ENCODE measurements at regions not wholly inside any gene's neighbourhood (a gene's known extent, or its start where the extent isn't known, plus 50 kb on each side); places are given as distances from the start of the nearest gene placed in this dataset.

DNA sequence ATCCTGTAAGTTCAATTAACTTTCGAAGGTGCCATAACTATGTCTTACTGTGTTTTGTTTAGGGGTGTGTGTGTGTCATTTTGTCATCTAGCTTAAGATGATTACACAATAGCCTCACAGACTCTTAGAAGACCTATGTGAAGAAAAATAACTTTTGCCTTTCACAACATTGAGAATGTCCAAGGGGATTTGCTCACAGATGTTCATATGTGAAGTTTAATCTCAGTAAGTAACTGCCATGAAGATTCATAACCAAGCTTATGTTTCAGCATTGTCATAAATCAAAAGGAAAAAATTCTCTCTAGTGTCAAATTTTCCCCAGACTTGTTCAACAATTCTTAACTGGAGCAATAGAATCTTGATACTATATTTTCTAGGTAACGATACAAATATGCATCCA lies 226.1 kb upstream of the PRKD1 start:
- no peak for DNase-seq
- intact Hi-C loops (cut with micrococcal nuclease), result no loop called here
- Mint-ChIP-seq H3K4me1 (no peaks in the 10 kb centered on the region), H3K27me3 (no peaks in the 10 kb centered on the region), H3K4me3 (no peak overlapping the region), H3K36me3 (ENCODE audit: low read depth) (no peaks in the 10 kb centered on the region), H3K27ac (no peak overlapping the region), H3K9me3 (no peaks in the 10 kb centered on the region)

- Mint-ChIP-seq H3K27ac (no peak overlapping the region), H3K9me3 (no peaks in the 10 kb centered on the region), H3K27me3 (no peaks in the 10 kb centered on the region), H3K36me3 (ENCODE audit: low read depth) (no peaks in the 10 kb centered on the region), H3K4me1 (no peaks in the 10 kb centered on the region), H3K4me3 (no peak overlapping the region)
- intact Hi-C loops (cut with micrococcal nuclease), result no loop called here
- no peak for DNase-seq
These were observed 228.9 kb upstream of the PRKD1 start for GRCh38 chr14:30156571-30156970.

DNA sequence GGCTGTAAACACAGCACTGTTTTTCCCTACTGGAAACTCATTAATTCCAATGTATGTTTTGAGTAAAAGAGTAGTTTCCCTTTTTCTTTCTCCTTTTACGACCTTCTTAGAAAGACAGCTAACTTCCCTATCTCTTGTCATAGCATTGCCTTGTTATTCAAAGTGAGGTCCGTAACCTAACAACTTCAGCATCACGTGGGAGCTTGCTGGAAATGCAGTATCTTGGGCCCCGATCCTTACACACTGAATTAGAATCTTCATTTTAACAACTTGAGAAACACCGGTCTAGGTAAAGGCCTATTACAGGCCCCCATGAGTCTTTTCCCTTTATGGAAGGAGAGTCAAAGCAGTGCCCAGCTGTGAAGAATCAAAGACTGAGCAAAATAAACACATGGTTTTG lies 230.7 kb upstream of the PRKD1 start:
- no peak for DNase-seq
- Mint-ChIP-seq H3K9me3 (no peaks in the 10 kb centered on the region), H3K27ac (no peak overlapping the region), H3K27me3 (no peaks in the 10 kb centered on the region), H3K36me3 (ENCODE audit: low read depth) (no peaks in the 10 kb centered on the region), H3K4me3 (no peak overlapping the region), H3K4me1 (no peaks in the 10 kb centered on the region)
- intact Hi-C loops (cut with micrococcal nuclease), result no loop called here

GRCh38 chr14:30159374-30159773 lies 231.7 kb upstream of the PRKD1 start:
- Mint-ChIP-seq H3K27me3 (no peaks in the 10 kb centered on the region), H3K9me3 (no peaks in the 10 kb centered on the region), H3K36me3 (ENCODE audit: low read depth) (no peaks in the 10 kb centered on the region), H3K27ac (no peak overlapping the region), H3K4me3 (no peak overlapping the region), H3K4me1 (no peaks in the 10 kb centered on the region)
- intact Hi-C loops (cut with micrococcal nuclease), result no loop called here
- no peak for DNase-seq

GRCh38 chr14:30160608-30161007 lies 233.0 kb upstream of the PRKD1 start:
- no peaks in the 10 kb centered on the region for H3K9me3 Mint-ChIP-seq
- H3K4me3 Mint-ChIP-seq, result no peak overlapping the region
- H3K27me3 Mint-ChIP-seq, result no peaks in the 10 kb centered on the region
- no peak for DNase-seq
- no peaks in the 10 kb centered on the region for H3K4me1 Mint-ChIP-seq
- H3K27ac Mint-ChIP-seq, result no peak overlapping the region
- intact Hi-C loops (cut with micrococcal nuclease), result no loop called here
- H3K36me3 Mint-ChIP-seq (ENCODE audit: low read depth), result no peaks in the 10 kb centered on the region

DNA sequence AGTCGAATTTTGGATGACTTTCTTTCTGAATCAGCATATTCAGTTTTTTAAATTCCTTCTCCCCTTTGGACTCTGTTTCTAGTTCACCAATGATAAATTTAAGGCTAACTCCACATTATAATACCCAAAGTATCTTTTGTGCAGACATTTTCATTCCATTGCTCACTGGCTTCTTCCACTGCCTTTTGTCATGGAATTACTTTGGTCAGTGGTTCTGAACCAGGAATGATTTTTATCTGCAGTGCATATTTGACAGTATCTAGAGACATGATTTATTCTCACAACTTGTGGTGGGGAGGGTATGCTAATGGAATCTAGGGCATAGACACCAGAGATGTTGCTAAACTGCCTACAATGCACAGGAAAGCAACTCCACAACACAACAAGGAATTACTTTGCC lies 234.4 kb upstream of the PRKD1 start:
- Mint-ChIP-seq H3K27ac (no peak overlapping the region), H3K4me3 (no peak overlapping the region), H3K9me3 (peaks cover 5% of the 10 kb centered on the region), H3K4me1 (no peaks in the 10 kb centered on the region), H3K27me3 (no peaks in the 10 kb centered on the region), H3K36me3 (ENCODE audit: low read depth) (no peaks in the 10 kb centered on the region)
- no peak for DNase-seq
- intact Hi-C loops (cut with micrococcal nuclease), result no loop called here

DNA sequence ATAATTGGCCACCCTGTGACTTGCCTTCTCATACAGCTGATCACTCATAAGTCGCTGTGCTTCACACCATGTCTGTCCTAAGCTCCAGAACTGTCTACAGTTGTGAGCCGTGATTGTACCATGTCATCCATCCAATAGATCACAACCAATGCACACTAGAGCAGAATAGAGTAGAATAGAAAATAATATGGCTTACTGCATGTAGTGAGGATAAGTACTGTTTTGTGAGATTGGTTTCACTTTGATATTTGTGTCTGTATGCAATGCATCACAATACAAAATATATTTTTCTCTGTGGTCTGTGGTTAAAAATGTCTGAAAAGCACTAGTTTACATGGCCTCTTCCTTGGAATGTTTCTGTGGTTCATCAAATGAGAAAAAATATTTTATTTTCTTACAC lies 237.6 kb upstream of the PRKD1 start:
- intact Hi-C loops (cut with micrococcal nuclease), result no loop called here
- no peak overlapping the region for H3K4me3 Mint-ChIP-seq
- peaks cover 11% of the 10 kb centered on the region for H3K9me3 Mint-ChIP-seq
- H3K4me1 Mint-ChIP-seq, result no peaks in the 10 kb centered on the region
- no peak overlapping the region for H3K27ac Mint-ChIP-seq
- no peaks in the 10 kb centered on the region for H3K27me3 Mint-ChIP-seq
- DNase-seq, result no peak
- H3K36me3 Mint-ChIP-seq (ENCODE audit: low read depth), result no peaks in the 10 kb centered on the region

DNA sequence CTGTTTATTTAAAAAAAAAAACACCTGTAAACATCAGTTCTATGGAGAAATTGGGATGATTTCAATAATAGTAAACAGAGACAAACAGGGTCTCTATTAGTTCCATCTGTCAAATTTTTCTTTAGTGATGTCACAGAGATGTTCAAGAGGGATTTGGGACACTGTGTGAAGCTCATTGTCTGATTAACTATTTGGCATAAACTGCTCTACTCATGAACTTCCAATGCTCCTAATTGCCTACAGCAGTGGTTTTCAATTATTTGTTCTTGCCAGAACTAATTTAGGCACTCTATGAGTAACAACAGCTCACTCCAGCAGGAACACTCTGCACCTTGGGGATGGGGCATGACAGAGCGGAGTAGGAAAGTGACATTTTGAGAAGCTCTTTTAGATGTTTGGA lies 250.1 kb upstream of the PRKD1 start:
- H3K27me3 Mint-ChIP-seq, result no peaks in the 10 kb centered on the region
- H3K36me3 Mint-ChIP-seq (ENCODE audit: low read depth), result no peaks in the 10 kb centered on the region
- no peak for DNase-seq
- intact Hi-C loops (cut with micrococcal nuclease), result no loop called here
- no peaks in the 10 kb centered on the region for H3K9me3 Mint-ChIP-seq
- no peak overlapping the region for H3K4me3 Mint-ChIP-seq
- no peak overlapping the region for H3K27ac Mint-ChIP-seq
- no peaks in the 10 kb centered on the region for H3K4me1 Mint-ChIP-seq

DNA sequence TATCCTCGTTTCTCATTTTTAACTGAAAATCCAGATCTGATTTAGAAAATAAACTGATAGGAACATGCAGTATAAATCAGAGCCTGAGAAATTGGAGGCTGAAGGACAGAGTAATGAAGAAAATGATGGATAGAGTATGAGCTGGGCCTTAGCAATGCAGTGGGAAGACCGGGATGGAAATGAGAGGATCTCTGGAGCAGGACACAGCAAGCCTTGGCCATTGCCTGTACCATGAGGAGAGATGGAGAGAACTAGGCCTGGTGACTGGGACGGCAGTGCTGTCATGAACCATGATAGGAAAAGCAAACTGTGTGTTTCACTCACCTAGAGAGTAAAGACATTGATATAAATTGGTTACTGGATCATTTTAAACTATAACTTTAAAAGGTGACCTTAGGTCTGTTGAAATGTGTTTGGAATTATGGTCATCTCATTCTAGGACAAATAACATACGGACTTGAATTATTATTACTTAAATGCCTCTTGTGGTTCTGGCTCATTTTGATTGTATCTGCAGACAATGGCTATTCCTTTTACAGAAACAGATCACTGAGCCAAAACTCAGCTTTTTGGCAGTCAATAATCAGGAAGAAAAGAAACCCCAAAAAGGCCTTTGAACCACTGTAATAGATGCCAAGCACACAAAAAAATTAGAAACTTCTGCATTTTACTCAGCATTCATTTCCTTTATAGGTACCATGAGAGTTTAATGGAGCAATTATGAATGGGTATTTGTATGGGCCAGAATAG lies 251.9 kb upstream of the PRKD1 start:
- Mint-ChIP-seq H3K27ac (no peak overlapping the region), H3K36me3 (ENCODE audit: low read depth) (no peaks in the 10 kb centered on the region), H3K4me3 (no peak overlapping the region), H3K4me1 (no peaks in the 10 kb centered on the region), H3K27me3 (no peaks in the 10 kb centered on the region), H3K9me3 (no peaks in the 10 kb centered on the region)
- intact Hi-C loops (cut with micrococcal nuclease), result no loop called here
- DNase-seq, result no peak

DNA sequence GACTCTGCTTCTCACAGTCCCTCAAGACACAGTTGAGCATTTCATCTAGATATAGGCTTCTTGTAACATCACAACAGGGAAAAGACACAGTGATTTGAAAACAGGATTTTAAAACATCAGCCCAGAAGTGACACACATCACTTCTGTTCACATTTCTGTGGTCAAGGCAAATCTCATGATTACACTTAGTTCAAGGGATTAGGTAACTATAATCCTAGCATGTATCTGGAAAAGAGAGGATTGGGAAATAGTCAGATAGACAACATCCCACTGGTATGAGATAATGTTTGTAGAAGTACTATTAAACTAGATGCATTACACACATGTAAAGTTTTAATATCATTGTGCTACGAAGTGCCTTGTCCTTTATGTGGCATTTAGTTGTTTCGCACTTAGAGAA lies 252.6 kb upstream of the PRKD1 start:
- H3K27ac Mint-ChIP-seq, result no peak overlapping the region
- no peaks in the 10 kb centered on the region for H3K4me1 Mint-ChIP-seq
- H3K36me3 Mint-ChIP-seq (ENCODE audit: low read depth), result no peaks in the 10 kb centered on the region
- DNase-seq, result no peak
- no peak overlapping the region for H3K4me3 Mint-ChIP-seq
- intact Hi-C loops (cut with micrococcal nuclease), result no loop called here
- H3K9me3 Mint-ChIP-seq, result no peaks in the 10 kb centered on the region
- H3K27me3 Mint-ChIP-seq, result no peaks in the 10 kb centered on the region

DNA sequence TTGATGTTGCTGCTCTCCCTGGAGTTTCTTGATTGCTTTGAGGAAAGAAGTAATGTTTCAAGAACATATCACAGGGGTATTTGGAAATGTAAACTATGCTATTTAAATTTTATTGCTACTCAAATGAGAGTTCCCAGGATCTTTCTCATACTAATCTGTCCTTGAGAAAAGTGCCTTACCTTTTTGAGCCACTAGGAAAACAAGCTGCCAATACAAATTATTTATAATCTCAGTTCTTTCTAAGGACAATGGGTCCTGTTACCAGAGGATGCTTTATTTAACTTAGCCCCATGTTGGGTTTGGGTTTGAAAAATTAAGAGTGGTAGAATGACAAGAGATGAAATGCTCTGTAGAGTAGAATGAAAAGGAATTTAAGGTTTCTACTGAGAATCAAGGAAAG lies 258.2 kb upstream of the PRKD1 start:
- Mint-ChIP-seq H3K27ac (no peak overlapping the region), H3K27me3 (no peaks in the 10 kb centered on the region), H3K9me3 (no peaks in the 10 kb centered on the region), H3K36me3 (ENCODE audit: low read depth) (no peaks in the 10 kb centered on the region), H3K4me3 (no peak overlapping the region), H3K4me1 (no peaks in the 10 kb centered on the region)
- no peak for DNase-seq
- intact Hi-C loops (cut with micrococcal nuclease), result no loop called here

DNA sequence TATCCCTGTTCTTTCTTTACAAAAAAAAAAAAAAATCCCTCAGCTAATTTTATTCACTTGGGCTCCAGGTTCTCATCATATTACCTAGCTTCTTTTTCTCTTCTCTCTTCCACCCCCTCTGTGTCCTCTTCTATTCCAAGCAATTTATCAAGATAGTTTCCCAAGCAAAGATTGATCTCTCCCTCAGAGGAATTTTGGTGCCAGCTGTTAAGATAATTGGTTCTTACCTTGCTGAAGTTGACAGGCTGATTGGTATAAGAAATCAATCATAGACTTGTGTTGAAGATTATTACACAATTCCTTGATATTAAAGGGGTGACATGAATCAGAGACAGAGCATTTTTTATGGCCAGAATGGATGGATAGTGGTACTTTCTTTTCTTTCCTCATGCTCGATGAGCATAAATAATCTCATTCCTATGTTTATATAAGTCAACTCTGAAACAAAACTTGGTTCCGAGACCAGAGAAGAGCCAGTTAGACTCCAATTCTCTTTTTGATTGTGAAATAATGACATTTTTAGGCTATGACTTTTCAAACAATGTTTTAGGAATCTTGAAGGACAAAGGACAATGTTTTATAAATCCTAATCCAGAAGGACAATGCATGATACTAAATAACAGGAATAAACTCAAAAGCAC lies 264.1 kb upstream of the PRKD1 start:
- DNase-seq, result no peak
- H3K4me1 Mint-ChIP-seq, result no peaks in the 10 kb centered on the region
- no peak overlapping the region for H3K4me3 Mint-ChIP-seq
- no peaks in the 10 kb centered on the region for H3K36me3 Mint-ChIP-seq (ENCODE audit: low read depth)
- H3K9me3 Mint-ChIP-seq, result no peaks in the 10 kb centered on the region
- no peak overlapping the region for H3K27ac Mint-ChIP-seq
- H3K27me3 Mint-ChIP-seq, result no peaks in the 10 kb centered on the region
- intact Hi-C loops (cut with micrococcal nuclease), result no loop called here

GRCh38 chr14:30193101-30193500 lies 265.5 kb upstream of the PRKD1 start:
- no peak for DNase-seq
- intact Hi-C loops (cut with micrococcal nuclease), result no loop called here
- no peaks in the 10 kb centered on the region for H3K27me3 Mint-ChIP-seq
- H3K27ac Mint-ChIP-seq, result no peak overlapping the region
- no peaks in the 10 kb centered on the region for H3K36me3 Mint-ChIP-seq (ENCODE audit: low read depth)
- H3K4me3 Mint-ChIP-seq, result no peak overlapping the region
- no peaks in the 10 kb centered on the region for H3K9me3 Mint-ChIP-seq
- no peaks in the 10 kb centered on the region for H3K4me1 Mint-ChIP-seq

GRCh38 chr14:30193845-30194501 lies 266.3 kb upstream of the PRKD1 start:
- Mint-ChIP-seq H3K4me3 (no peak overlapping the region), H3K27me3 (no peaks in the 10 kb centered on the region), H3K27ac (no peak overlapping the region), H3K9me3 (no peaks in the 10 kb centered on the region), H3K4me1 (no peaks in the 10 kb centered on the region), H3K36me3 (ENCODE audit: low read depth) (no peaks in the 10 kb centered on the region)
- intact Hi-C loops (cut with micrococcal nuclease), result no loop called here
- DNase-seq, result no peak
